ENCODE measurements at regions not wholly inside any gene's neighbourhood (a gene's known extent, or its start where the extent isn't known, plus 50 kb on each side); places are given as distances from the start of the nearest gene placed in this dataset.
A peak's percentile ranks its signal among the peaks of the same experiment; 100 is the strongest.

DNA sequence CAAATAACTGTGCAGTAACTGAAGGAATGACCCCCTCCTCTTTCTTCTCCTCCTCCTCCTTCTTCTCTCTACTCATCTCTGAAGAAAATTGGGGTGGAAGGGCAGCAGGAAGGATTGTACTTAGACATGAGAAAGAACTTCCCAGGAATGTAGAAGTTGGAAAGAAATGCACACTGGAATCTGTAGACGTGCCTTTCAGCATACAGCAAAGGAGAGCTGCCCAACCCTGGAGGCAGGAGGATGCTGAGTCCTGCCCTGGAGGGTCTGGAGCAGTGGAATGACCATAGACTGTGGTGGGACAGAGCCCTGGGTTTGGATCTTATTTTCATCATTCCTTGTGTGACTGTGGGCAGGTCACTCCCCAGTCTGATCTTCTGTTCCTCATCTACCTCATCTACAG is 80.1 kb downstream of the PJA1 start:
- no peak overlapping the region for H3K4me3 ChIP-seq

DNA sequence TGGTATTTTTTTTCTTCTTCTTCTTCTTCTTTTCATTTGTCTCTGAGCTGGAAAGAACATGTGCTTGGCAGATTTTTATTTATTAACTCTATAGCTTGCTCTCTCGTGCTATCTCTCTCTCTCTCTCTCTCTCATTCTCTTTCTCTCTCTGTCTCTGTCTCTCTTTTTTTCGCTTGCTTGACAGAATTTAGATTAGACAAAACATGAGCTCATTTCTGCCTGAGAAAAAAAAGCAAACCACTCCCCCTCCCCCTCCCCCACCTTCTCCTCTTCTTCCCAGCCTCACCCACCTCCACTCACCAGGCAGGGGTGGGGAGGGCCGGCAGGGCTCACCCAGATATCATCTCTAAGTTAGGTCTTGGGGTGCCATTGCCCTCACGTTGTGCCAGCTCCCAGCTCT is 81.5 kb downstream of the PJA1 start:
- Histone ChIP-seq H3K9ac (no peak overlapping the region), H3K4me3 (no peak overlapping the region), H3K4me1 (peaks cover 15% of the 10 kb centered on the region), H3K4me2 (no peak overlapping the region), H3K27ac (no peak overlapping the region), H3K27me3 (peaks cover 79% of the 10 kb centered on the region), H3K36me3 (no peaks in the 10 kb centered on the region), H3K9me3 (no peaks in the 10 kb centered on the region), H4K20me1 (peaks cover 14% of the 10 kb centered on the region; the same call in 1 of the 2 replicates)
- no peak for TF ChIP-seq Cebpa-rat (IDR thresholded peaks at IDR 0.05)

More for the DNA sequence above, 80.1 kb downstream of the PJA1 start:
- peaks cover 14% of the 10 kb centered on the region; the same call in 1 of the 2 replicates for H4K20me1 ChIP-seq
- TF ChIP-seq Cebpa-rat (IDR thresholded peaks at IDR 0.05), result no peak
- H3K27me3 ChIP-seq, result peaks cover 75% of the 10 kb centered on the region
- no peak overlapping the region for H3K27ac ChIP-seq
- H3K36me3 ChIP-seq, result no peaks in the 10 kb centered on the region
- H3K4me2 ChIP-seq, result no peak overlapping the region
- H3K9me3 ChIP-seq, result no peaks in the 10 kb centered on the region
- H3K4me1 ChIP-seq, result peaks cover 12% of the 10 kb centered on the region
- no peak overlapping the region for H3K9ac ChIP-seq

DNA sequence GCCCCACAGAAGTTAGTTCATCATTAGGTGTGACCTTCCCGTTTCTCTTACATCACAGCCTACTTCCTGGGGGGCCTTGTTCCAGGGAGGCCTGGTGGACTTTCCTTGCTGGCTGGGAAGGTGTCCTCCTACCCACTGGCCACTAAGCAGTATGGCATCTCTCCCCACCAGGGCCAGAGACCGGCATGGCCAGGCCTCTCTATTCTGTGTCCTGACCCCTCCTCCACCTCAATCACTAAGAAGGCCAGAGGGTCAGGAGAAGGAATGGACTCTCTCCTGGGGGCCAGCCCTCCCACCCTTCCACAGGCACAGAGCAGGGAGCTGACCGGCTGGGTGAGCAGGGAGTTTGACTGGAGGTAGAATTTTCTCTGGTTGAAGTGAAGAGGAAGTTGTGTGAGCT is 81.9 kb downstream of the PJA1 start:
- no peak overlapping the region for H3K27ac ChIP-seq
- no peak overlapping the region for H3K9ac ChIP-seq
- H3K4me1 ChIP-seq, result peaks cover 19% of the 10 kb centered on the region

DNA sequence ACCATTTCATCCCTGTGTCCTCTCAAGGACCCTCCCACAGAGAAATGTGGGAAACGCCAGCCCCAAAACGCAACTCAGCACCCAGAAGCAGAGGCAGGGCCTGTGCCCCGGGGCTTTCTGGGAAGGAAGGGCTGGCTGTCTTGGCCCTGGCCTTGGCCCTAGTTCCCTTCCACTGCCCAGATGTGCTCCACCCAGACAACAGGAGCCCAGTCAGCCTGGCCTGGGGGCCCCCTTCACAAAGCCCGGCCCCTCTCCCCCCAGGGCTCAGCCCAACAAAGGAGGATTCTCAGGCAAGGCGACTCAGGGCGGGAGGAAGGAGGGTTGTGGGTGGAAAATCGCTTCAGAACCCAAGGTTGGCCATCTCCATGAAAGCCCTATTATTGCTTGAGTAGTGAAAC is 82.5 kb downstream of the PJA1 start:
- H3K4me3 ChIP-seq, result no peak overlapping the region

More for the DNA sequence above, 81.9 kb downstream of the PJA1 start:
- Histone ChIP-seq H3K36me3 (no peaks in the 10 kb centered on the region), H4K20me1 (peaks cover 14% of the 10 kb centered on the region; the same call in 1 of the 2 replicates), H3K27me3 (peaks cover 79% of the 10 kb centered on the region), H3K4me3 (no peak overlapping the region), H3K4me2 (no peak overlapping the region), H3K9me3 (no peaks in the 10 kb centered on the region)
- TF ChIP-seq Cebpa-rat (IDR thresholded peaks at IDR 0.05), result no peak

DNA sequence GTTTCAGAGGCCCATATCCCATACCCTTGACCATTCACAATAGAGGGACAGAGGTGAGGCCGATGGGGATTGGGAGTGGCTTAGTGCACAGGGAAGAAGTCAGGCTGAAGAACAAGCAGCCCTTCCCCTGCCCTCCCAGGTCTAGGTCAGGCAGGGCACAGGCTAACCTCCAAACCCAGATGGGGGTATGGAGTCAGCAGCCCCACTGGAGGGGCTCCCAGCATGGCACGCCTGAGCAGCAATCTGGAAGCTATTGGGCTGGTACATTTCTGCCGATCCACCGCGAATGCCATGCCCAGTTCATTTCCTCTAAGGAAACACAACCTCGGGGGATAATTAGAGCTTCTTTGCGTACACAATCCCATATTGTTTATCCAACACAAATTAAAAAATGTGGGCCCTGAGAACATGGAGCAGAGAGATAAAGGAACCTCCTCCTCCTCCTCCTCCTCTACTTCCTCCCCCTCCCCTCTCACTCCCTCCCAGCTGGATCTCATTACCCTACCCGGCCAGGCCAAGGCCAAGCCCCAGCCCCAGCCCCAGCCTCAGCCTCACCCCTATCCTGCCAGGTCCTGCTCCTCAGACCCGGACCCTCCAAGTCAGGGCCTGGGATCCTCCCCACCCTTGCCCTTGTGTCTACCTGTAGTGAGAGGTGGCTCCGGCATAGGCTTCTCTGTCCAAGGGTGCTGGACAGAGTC is 83.0 kb downstream of the PJA1 start:
- Histone ChIP-seq H3K4me3 (no peak overlapping the region), H3K27ac (no peak overlapping the region), H3K27me3 (peaks cover 73% of the 10 kb centered on the region), H3K4me2 (no peak overlapping the region), H3K36me3 (no peaks in the 10 kb centered on the region), H3K9me3 (no peaks in the 10 kb centered on the region), H3K4me1 (peaks cover 29% of the 10 kb centered on the region), H3K9ac (no peak overlapping the region), H4K20me1 (peaks cover 12% of the 10 kb centered on the region; the same call in 1 of the 2 replicates)
- TF ChIP-seq Cebpa-rat (IDR thresholded peaks at IDR 0.05), result no peak

More for the DNA sequence above, 82.5 kb downstream of the PJA1 start:
- Histone ChIP-seq H3K9ac (no peak overlapping the region), H4K20me1 (peaks cover 14% of the 10 kb centered on the region; the same call in 1 of the 2 replicates), H3K9me3 (no peaks in the 10 kb centered on the region), H3K27ac (no peak overlapping the region), H3K4me1 (peaks cover 25% of the 10 kb centered on the region), H3K27me3 (peaks cover 79% of the 10 kb centered on the region), H3K36me3 (no peaks in the 10 kb centered on the region), H3K4me2 (no peak overlapping the region)
- TF ChIP-seq Cebpa-rat (IDR thresholded peaks at IDR 0.05), result no peak

DNA sequence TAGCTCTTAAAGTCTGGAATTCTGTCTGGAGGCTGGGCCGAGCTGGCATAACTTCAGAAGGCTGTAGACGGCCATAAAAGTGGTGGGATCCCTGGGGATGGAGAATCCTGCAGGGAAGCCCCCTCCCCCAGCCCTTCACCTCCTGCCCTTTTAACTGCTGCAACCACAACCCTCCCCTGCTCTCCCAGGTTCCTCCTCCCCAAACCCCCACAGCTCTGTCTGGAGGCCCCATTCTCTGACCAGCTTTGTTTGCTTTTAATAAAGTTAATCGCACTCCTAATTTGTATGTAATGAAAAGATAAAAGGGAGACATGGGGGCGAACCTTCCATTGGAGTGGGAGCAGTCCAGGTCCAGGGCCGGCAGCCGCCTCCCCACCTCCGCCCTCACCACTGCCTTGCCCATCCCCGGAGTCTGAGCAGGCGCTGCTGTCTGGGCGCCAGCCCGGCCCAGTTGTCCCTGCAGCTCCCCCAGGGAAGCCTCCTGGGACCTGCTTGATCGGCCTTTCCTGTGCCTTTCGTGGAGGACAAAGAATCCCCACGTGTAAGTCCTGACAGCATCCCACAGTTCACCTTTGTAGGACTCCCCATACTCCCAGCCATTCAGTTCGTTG is 84.3 kb downstream of the PJA1 start:
- no peak overlapping the region for H3K4me3 ChIP-seq
- TF ChIP-seq Cebpa-rat (IDR thresholded peaks at IDR 0.05), result no peak
- H3K36me3 ChIP-seq, result no peaks in the 10 kb centered on the region
- no peaks in the 10 kb centered on the region; the same call in 1 of the 2 replicates for H4K20me1 ChIP-seq
- no peak overlapping the region for H3K27ac ChIP-seq
- H3K9ac ChIP-seq, result no peak overlapping the region
- peaks cover 29% of the 10 kb centered on the region for H3K4me1 ChIP-seq
- H3K9me3 ChIP-seq, result no peaks in the 10 kb centered on the region
- peaks cover 68% of the 10 kb centered on the region for H3K27me3 ChIP-seq
- peak overlapping the region; percentile 24; the same call in 1 of the 2 replicates for H3K4me2 ChIP-seq

DNA sequence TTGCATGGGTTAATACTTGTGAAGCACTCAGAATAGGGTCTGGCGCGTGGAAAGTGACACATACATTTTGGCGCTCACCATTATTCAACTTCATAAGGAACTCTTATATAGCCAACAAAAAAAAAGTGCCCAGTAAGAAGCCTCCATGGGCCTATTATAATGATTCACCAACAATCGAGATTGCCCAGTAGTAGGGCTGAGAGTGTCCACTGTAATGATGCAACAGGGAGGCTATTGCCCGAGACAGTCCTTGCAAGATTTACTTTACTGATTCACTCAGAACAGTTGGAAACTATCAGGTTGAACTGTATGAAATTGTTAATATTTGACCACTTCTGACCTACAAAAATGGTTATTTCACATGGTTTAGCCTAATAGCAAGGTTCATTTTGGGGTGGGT is 86.0 kb downstream of the PJA1 start:
- peaks cover 68% of the 10 kb centered on the region for H3K27me3 ChIP-seq
- no peak overlapping the region for H3K27ac ChIP-seq
- no peaks in the 10 kb centered on the region for H3K9me3 ChIP-seq
- H3K4me1 ChIP-seq, result peaks cover 29% of the 10 kb centered on the region
- H3K9ac ChIP-seq, result no peak overlapping the region
- no peak overlapping the region for H3K4me3 ChIP-seq
- no peaks in the 10 kb centered on the region for H3K36me3 ChIP-seq
- no peaks in the 10 kb centered on the region; the same call in 1 of the 2 replicates for H4K20me1 ChIP-seq
- no peak for TF ChIP-seq Cebpa-rat (IDR thresholded peaks at IDR 0.05)
- H3K4me2 ChIP-seq, result no peak overlapping the region

DNA sequence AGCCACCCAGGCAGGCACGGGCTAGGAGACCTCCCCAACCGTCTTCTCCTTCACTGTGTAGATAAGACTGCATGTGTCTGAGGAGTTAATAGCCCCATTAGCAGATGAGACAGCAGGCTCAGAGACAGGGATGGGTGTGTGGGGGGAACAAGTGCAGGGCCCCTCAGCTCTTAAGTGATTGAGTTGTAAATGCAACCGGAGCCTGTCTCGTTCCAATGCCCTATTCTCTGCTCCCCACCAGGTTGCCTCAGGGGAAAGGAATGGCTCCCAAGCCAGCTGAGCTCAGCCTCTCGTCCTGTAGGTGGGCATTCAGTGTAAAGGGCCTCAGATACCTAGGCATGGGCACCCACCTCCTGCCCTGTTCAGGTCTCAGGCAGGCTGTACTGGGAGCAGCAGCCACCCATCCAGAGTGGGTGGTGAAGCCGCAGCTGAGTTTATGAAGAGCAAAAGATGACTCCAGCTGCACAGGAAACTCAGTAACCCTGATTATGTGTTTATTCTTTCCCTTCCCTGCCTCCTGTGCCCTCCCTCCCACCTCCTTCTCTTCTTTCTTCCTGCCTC is 87.3 kb downstream of the PJA1 start:
- H3K36me3 ChIP-seq, result no peaks in the 10 kb centered on the region
- no peak overlapping the region for H3K9ac ChIP-seq
- no peaks in the 10 kb centered on the region; the same call in 1 of the 2 replicates for H4K20me1 ChIP-seq
- no peak overlapping the region for H3K4me3 ChIP-seq
- H3K4me1 ChIP-seq, result peaks cover 29% of the 10 kb centered on the region
- peak overlapping the region; percentile 19; the same call in 1 of the 2 replicates for H3K27ac ChIP-seq
- TF ChIP-seq Cebpa-rat (IDR thresholded peaks at IDR 0.05), result no peak
- no peaks in the 10 kb centered on the region for H3K9me3 ChIP-seq
- peaks cover 70% of the 10 kb centered on the region for H3K27me3 ChIP-seq
- H3K4me2 ChIP-seq, result peak overlapping the region; percentile 55

DNA sequence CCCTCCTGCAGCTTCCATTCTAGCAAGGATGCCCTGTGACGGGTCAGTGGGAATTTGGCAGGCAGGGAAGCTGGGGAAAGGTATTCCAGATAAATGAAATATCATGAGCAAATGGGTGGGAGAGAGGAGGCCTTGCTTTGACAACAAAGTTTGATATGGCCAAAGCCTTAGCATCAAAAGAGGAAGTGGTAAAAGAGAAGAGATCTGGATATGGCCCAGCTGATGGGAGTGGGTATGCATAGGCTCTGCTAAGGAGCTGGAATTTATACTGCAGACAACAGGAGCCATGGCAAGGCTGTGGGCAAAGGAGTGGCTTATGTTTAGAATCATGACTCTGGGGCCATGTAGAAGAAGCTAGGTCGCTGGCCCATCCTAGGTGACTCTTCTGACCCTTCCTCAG is 89.2 kb downstream of the PJA1 start:
- Histone ChIP-seq H3K9me3 (no peaks in the 10 kb centered on the region), H3K4me3 (no peak overlapping the region), H4K20me1 (no peaks in the 10 kb centered on the region; the same call in 1 of the 2 replicates), H3K36me3 (no peaks in the 10 kb centered on the region), H3K4me1 (peaks cover 27% of the 10 kb centered on the region), H3K27me3 (peaks cover 74% of the 10 kb centered on the region), H3K4me2 (no peak overlapping the region), H3K27ac (no peak overlapping the region), H3K9ac (no peak overlapping the region)
- no peak for TF ChIP-seq Cebpa-rat (IDR thresholded peaks at IDR 0.05)

DNA sequence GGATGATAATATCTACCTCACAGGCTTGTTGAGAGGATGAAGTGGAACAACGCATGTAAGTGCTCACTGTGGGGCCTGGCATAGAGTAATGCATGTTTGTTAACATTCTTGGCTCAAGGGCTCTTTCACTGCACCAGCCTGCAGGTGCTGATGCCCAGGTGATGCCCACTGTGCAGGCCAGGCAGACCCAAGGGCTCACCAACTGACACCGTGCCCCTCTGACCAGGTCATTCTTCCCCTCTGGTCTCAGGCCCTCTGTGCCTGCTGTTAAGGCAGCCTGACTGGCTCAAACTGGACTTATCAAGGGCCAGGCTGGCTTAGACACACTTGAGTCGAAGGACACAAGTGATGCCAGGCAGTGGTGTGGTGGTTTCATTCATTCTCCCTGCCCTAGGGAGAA is 90.5 kb downstream of the PJA1 start:
- H3K36me3 ChIP-seq, result no peaks in the 10 kb centered on the region
- H3K27ac ChIP-seq, result no peak overlapping the region
- no peak overlapping the region for H3K9ac ChIP-seq
- TF ChIP-seq Cebpa-rat (IDR thresholded peaks at IDR 0.05), result no peak
- peaks cover 81% of the 10 kb centered on the region for H3K27me3 ChIP-seq
- no peak overlapping the region for H3K4me2 ChIP-seq
- H3K9me3 ChIP-seq, result no peaks in the 10 kb centered on the region
- peaks cover 14% of the 10 kb centered on the region for H3K4me1 ChIP-seq
- H3K4me3 ChIP-seq, result no peak overlapping the region
- H4K20me1 ChIP-seq, result no peaks in the 10 kb centered on the region; the same call in 1 of the 2 replicates
